Hematopoietic multipotent progenitor cell treated with erythropoietin and hydrocortisone succinate and interleukin-3 and kit ligand, for 4 days (in vitro differentiated cells): ENCODE measurements at regions not wholly inside any gene's neighbourhood (a gene's known extent, or its start where the extent isn't known, plus 50 kb on each side); places are given as distances from the start of the nearest gene placed in this dataset.

Experiments
- DNase-seq: peaks from one replicate; pipeline ENCODE4 v3.0.0-alpha.2; 2015

DNA sequence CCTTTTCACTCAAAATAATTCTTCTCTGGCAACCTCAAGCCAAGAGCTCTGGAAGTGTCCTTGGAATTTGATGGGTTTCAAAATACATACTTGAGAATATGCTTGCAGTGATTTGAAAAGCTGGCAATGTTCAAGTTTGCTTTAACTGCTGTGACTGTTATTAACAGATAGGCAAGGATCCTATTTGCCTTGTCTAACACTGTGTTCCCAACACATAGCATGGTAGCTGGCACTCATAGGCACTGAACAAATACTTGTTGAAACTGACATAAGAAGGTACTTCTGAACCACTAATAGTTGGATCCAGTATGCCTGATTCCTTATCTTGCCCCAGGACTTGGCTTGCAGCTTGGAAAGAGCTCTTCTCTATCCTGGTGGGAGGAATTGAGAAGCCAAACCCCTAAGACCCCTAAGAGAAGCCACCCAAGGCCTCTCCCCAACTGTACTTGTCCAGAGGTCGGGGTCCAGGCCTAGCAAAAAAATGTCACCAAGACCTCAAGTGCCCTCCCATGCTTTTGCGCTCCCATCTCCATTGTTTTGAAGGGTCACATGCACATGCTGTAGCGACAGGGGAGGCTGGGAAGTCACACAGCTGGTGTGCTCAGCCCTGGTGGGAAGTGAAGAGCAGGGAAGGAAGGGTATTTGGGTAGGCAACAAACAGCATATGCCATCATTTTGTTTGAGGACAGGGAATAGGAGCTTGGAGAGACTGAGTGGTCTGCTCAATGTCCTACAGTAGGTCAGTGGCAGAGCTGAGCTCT, 118.4 kb upstream of the HAAO start:
- DNase-seq, result no peak

DNA sequence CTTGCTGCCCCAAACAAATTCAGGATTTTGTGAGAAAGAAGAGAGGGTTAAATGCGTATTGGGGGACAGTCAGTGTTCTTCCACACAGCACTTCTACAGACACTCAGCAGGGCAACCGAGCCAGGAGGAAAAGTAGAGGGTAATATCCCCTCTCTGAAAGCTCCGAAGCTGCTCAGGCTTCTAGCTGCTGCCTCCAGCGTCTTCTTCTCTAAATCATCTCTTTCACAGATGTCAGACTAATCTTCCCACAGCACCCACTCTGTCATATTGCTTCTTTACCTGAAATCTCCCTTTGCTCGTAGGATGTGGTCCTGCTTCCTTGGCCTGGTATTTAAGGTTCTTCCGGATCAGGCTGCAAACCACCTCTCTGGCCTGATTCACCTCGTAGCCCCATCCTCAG, 117.6 kb upstream of the HAAO start:
- DNase-seq, result no peak

DNA sequence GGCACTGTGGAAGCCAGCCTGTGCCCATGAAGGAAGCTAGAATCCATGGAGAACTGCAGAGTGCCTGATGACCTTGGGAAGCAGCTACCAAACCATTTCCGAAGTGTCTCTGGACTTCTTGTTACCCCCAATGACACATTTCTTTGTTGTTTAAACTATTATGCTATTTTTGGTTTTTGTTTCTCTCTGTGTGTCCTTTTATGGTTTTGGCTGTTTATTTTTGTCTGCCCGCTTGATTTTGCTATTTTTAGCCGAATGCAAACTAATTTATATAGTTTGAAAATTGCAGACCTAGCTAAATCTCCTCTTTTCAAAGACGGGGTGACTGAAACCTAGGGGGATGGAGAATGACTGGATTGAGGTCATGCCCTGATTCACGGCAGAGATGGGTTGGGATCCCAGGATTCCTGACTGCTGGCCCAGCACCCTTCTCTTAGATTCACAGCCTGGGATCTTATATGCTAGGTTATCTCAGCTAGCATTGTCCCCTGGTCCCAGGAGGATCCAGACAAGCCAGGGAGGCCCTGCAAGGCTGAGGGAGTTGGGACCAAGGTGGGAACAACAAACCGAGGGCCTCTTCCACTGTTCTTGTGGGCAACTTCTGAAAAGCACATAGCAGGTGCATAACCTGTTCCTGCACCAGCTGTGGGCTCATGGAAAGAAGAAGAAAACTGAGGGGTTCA, 116.3 kb upstream of the HAAO start:
- no peak for DNase-seq

DNA sequence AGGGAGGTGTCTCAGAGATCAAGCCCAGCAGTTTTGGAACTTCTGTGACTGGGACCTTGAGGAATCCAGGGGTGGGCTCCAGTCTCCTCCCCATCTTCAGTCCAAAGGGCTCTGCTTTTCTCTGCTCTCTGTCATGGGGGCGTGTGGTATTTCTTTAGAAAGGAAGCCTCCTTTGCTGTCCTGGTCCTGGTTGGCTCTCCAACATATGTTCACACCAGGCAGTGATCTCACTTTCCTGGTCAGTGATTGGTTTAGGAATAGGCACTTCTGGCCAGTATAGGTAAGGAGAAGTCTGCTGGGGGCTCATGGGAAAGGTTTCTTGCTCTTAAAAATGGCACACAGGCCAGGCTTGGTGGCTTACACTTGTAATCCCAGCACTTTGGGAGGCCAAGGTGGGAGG, 115.5 kb upstream of the HAAO start:
- DNase-seq, result no peak

DNA sequence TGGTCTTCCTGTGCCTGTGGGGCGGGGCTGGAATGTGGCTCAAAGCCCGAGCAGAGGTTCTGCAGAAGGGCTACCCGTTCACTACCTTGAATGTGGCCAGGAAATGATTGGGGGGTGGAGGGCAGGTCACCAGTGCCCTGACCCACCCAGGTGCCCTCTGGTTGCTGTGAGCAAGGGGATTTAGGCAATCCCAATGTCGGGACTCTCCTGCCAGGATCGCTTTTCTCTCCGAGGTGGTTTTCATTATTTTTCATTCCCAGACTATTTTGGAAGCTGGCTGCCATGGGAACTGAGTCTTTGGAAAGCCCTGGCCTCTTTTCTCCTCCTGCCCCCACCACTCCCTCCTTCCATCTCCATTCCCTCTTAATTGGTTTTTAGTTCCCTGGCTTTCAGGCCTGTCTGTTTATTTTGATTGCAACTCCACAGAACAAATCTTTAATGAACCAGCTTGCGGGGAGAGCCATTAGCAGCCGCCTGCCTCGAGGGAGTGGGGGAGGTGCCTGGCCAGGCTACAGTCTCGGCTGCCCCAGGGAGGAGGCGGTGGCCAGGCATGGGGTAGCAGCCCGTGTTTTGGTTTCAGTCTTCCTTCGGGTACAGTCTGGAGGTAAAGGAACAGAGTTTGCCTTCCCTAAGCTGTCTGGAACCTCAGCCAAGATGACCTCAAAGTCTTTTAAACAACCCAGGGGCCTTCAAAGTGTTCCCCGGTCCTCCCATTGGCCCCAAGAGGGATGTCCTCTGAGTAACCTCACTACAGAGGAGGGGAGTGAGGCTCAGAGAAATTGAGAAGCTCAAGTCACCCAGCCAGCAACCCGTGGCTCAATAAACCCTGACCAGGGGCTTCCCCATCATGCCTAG, 114.4 kb upstream of the HAAO start:
- peak; percentile 64 for DNase-seq

DNA sequence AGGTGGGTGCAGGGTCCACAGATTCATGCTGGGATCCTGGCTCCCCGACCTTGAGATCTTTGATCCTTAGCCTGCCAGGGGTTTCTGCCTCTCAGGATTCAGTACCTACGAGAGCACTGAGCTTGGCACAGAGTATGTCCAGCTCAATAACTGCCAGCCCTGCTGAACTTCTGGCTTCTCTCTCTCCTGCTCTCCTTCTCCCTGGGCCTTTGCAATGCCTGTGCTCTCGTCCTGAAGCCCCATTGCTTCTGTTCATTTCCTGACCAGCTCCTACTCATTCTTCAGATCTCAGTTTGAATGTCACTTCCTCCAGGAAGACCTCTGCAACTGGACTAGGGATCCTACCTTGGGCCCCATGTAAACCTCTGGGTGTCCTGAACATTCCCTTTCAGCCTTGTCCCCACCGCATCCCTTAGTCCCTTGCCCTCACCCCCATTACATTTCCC, 113.8 kb upstream of the HAAO start:
- peak; percentile 32 for DNase-seq

DNA sequence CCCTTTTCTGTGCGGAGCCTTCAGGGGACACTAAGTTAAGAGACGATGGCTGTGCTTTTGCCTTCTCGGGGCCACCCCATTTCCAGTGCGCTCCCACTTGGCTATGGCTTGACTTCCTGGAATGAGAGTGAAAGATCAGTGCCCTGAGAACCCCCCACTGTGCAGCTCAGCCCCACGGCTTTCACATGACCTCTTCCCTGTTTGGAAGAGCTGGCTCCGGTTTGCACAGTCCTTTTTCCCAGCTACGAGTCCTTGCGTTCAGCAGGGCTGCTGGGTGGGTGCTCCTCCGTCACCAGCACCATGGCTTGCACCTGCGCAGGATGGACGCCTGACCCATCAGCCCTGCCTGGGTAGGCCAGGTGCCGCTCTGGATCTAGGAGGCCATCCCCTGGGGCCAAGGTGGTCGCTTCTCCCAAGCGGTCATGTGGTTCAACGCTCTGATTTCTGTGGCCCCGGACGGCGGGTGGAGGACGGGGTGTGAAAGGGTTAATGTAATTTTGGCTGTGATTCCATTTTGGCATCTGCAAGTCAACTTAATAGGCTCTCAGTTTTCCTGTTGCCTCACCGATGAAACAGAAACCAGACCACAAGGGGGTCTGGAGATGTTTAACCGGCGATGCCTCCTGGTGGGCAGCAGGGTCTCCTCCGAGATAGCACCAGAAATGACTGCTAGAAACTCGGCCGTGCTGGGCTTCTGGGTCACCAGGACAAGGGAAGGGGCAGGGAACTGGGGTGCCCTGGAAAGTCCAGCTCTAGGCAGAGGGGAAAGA, 113.1 kb upstream of the HAAO start:
- peak; percentile 82 for DNase-seq

DNA sequence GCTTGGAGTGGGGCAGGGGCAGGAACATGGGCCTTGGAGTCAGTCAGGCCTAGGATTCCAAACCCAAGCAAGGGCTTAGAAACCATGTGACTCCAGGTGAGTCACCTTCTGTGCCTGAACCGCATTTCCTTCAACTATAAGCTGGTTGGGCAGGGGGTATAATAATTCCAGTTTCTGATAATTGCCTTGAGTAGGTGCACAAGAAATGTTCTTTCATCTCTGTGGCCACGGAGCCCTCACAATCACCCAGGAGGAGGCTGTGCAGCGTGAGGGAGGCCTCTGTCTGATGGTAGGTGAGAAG, 112.1 kb upstream of the HAAO start:
- DNase-seq, result no peak

DNA sequence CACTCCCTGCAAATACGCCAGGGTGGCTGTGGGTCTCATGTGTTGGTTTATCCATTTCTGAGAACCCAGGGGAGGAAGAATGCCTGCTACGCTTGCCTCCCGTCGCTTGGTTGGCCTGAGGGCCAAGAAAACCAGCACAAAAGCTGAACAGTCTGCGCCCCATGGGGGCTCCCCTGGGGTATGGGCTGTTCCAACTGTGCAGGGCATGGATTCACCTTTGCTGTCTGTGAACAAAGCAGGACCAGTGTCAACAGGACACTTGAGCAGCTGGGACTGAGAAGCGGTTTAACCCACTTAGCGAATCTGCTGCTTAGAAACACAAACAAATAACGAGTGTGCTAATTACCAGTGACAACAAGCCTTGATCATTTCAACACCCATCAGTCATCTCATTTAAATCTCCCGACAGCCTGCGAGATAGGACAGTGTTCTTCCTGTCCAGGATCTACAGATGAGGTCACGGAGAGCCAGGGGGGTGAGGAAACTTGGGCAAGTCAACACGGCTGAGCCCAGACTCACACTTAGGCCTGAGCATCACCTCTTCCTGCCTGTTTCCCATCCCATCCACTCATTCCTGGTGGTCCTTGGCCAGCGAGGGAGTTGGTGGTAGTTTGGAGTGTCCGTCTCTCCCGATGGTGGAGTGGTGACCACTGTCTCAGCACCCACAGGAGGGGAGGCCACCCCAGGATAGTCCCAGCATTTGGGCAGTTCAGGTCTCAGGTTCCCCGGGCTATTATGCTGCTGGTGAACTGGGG, 111.6 kb upstream of the HAAO start:
- DNase-seq, result peak; percentile 44

DNA sequence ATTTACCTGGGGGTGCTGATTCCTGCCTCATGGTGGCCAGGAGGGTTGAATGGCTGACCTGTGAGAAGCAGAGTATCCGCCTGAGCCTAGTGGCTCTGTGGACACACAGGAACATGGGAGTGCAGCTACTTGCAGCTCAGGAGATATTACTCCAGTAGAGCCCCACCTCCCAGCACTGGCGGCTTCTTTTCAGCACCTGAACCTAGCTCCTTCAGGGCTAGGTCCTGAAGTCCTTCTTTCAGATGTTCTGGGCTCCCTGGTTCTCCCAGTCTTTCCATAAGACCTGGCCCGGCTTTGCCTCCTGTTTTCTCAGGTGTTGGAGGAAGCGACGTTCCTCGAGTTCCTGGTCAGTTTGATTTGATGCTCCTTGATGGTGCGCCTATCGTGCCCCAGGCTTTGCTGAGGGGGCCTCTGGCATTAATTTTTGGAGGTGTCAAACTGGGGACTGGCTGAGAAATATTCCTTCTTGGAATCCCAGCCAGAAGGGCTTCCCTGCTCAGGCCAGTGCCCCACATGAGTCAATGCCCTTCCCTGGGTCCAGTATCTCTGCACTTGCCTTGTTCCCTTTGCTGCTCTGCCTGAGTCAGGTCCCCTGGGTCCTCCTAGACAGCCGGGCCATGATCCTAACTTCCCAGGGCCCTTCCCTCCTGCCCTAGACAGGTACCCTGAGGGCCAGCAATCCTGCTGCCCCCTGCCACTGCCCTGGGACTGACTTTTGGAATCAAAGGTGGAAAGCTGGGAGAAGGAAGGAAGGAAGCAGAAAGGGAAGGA, 110.7 kb upstream of the HAAO start:
- DNase-seq, result no peak

DNA sequence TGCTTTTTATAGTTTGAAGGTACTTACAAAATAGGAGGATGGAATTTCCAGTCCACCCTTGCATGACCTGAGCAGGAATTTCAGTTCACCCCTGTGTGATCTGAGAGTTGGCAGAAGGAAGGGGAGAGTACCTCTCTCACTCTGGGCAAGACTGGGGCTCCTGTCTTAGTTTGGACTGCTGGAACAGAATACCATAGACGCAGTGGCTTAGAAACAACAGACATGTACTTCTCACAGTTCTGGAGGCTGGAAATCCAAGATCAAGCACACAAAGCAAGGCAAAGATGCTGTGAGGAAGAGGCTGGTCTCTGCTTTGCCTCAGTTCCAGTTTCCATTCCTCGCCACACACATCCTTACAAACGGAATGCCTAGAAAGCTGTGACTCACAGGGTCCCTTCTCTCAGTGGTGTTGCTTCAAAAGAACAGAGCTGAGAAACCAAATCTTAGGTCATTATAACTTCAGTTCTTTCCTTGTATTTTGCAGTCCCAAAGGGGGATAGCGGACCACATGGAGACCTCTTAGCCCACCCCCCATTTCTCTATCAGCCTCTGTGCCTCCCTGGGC, 108.8 kb upstream of the HAAO start:
- no peak for DNase-seq

DNA sequence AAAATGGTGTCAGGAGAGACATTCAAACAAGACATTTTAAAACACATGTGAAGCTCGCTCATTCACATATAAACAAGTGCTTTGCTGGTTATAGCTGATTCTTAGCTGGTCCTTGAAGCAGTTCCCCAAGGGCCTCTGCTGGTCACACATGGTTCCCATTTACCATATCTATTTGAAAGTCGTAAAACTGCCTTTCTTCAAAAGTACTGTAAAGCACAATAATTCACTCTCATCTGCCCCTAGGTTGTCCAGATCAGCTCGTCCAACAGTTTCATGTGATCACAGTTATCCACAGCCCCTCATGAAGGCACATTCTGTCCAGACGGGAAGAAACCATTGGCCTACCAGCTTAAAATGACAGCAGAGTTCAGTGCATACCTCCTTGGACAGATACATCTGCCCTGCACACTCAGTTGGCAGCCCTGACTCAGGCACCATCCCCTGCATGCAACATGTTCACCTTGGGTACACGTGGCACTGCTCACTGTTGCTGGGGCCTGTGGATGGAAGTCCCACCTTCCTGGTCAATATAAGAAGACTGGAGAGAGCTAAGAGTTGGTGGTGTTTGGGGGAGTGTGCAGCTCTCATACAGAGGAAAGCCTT, 108.0 kb upstream of the HAAO start:
- no peak for DNase-seq

DNA sequence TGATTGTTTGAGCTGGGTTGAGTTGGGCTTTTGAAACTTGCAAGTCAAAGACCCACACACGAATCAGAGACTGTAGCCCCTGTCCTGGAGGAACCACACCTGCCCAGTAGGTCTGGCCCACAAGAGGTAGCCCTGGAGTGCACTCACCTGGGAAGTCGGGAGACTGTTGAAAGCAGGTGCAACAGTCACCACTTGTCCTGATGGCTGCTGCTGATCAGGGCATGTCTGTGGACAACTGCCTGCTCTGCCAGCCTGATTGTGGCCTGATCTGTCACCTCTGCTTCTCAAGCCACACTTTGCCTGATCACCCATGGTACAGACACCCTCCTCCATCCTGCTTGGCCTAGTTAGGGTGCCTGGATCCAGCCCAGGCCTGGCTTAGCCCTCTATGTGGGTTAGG, 105.0 kb upstream of the HAAO start:
- no peak for DNase-seq

DNA sequence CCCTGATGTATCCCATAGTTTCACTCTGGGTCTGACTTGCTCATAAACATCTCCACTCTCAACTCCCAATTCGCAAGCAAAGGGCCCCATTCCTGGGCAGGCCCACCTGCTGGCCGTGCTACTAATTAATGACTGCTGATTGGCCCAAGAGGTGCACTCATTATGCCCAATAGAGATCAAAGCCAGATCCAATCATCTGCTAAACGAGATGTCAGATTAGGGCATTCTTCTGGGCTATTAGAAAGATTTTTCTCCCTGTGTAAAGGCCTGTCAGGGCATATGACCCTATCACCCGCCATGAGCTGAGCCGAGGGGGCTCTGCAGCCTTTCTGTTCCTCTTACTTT, 103.4 kb upstream of the HAAO start:
- DNase-seq, result no peak

DNA sequence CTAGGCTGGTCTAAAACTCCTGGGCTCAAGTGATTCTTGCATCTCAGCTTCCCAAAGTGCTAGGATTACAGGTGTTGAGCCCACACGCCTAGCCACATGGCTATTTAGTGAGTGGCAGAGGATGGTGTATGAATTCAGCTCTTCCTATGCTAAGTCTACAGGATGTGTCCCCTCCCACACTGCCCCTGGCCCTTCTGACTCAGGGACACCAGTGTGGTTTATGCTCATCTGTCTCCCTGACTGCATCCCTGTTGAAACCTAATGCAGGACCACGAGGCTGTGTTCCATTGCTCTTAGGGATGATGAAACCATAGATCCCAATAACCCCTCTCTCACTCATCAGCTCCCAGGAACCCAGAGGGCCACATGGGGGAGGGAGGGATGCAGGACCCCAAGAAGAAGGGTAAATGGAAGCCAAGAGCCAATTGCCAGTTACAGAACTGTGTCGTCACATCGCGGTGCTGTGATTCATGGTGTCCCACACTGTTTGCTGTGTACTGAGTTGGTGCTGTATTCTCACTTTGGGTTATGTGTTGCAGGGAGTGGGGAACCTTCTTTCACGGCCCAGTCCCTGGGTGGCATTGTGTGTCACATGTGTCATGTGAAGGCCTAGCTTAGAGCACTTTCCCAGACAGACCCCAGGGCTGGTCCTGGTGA, 102.9 kb upstream of the HAAO start:
- no peak for DNase-seq

DNA sequence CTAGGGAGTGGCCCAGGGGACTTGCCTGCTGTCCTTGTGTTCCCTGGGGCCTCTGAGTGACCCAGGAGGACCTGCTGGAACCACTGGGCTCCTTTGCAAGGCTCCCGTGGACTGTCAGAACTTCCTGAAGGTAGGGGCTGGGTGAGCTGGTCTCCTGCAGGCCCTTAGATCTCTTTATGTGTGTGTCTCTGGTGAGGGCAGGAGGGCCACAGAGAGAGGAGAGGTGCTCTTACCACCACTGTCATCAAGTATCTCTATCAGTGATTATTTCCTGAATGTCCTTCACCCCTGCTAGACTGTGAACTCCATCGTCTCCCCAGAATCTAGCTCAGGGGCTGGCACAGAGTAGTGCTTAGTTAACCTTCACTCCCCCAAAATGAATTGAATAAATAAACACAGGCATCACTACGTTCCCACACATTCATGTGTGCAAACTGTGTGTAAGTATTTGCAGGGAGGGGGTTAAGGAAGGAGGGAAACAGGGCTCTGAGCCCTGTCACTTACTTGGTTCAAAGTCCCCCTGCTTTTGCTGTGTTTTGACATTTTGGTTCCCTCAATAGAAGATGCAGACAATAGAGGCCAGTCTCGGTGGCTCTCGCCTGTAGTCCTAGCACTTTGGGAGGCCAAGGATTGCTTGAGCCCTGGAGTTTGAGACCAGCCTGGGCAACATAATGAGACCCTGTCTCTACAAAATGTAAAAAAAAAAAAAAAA, 100.8 kb upstream of the HAAO start:
- no peak for DNase-seq

DNA sequence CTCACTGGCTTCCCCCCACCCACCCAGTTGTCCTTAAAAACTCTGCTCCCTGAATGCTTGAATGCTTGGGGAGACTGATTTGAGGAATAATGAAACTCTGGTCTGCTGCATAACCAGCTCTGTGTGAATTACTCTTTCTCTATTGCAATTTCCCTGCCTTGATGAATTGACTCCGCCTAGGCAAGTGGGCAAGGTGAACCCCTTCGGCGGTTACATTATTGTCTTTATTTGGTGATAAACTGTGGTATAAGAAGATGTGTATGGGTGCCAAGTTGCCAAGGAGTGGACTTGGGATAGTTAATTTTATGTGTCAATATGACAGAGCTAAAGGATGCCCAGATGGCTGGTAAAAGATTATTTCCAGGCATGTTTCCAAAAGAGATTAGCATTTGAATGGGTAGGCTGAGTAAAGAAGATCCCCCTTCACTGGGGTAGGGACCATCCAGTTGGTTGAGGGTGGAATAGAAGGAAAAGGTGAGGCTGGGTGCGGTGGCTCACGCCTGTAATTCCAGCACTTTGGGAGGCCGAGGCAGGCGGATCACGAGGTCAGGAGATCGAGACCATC, 98.5 kb upstream of the HAAO start:
- no peak for DNase-seq

DNA sequence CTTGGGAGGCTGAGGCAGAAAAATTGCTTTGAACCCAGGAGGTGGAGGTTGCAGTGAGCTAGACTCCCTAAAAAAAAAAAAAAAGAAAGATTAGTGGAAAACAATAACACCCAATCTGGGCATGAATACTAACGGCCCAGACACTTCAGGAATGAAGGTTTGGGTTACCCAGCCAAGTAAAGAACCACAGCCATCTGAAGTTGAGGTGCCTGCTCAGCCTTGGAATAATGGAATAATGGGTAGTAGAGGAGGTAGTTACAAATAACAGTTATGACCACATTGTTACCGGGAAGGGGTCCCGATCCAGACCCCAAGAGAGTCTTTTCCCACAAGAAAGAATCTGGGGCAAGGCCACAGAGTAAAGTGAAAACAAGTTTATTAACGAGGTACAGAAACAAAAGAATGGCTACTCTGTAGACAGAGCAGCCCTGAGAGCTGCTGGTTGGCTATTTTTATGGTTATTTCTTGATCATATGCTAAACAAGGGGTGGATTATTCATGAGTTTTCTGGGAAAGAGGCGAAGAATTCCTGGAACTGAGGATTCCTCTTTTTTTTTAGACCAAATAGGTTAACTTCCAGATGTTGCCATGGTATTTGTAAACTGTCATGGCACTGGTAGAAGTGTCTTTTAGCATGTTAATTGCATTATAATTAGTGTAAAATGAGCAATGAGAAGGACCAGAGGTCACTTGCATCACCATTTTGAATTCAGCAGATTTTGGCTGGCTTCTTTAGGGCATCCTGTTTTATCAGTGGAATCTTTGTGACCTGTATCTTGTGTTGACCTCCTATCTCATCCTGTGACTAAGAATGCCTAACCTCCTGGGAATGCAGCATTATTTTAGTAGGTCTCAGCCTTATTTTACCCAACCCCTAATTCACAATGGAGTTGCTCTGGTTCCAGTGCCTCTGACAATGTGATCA, 96.2 kb upstream of the HAAO start:
- no peak for DNase-seq
